A549 (cell line): ENCODE measurements at regions not wholly inside any gene's neighbourhood (a gene's known extent, or its start where the extent isn't known, plus 50 kb on each side); places are given as distances from the start of the nearest gene placed in this dataset.

Experiments
- ATAC-seq, 2 experiments: fragments of 200-7000 bp in 1 of 2; fragments of >200 bp in 1 of 2; cut with Nextera tagmentation in 1 of 2; cut with Tn5 transposase in 1 of 2; 3 replicates each; pipeline versions ENCODE4 v1.8.0 to v1.9.1; 2018 to 2020; ENCODE audit warnings: mild to moderate bottlenecking in 1 of 2, moderate library complexity in 1 of 2
- CTCF ChIA-PET: fragments of 300-600 bp; sonication (Branson Sonifier 250); formaldehyde crosslinking; extraction: SDS; loops from one replicate; lab custom pipeline; 2021; ENCODE audit warnings: antibody characterized with exemption, inconsistent platforms; lab: Yijun Ruan, JAX
- POLR2A ChIA-PET: fragments of 350-600 bp; formaldehyde crosslinking; extraction: SDS; loops from one replicate; lab custom pipeline; 2021; ENCODE audit warnings: antibody characterized with exemption, inconsistent platforms; lab: Yijun Ruan, JAX
- DNase-seq, 2 experiments: peaks; one replicate each; pipeline versions ENCODE4 v3.0.0 to v3.0.0-alpha.2; 2011 to 2016; ENCODE audit warnings: low read depth in 1 of 2, low spot score in 1 of 2
- FAIRE-seq: peaks from 2 replicates; lab custom pipeline; 2011; peaks lifted over from hg19 to GRCh38; lab: Jason Lieb, UNC
- H3K27ac ChIP-seq, 2 experiments: fragments of >200 bp; sonication (Bioruptor Twin); formaldehyde crosslinking; 3 replicates each; pipeline ENCODE4 v1.5.1; 2016 to 2017
- H3K4me1 ChIP-seq: fragments of >200 bp; sonication (Bioruptor Twin); formaldehyde crosslinking; 3 replicates; pipeline ENCODE4 v1.6.1; 2016
- H3K4me2 ChIP-seq: fragments of >200 bp; sonication (Bioruptor Twin); formaldehyde crosslinking; 3 replicates; pipeline ENCODE4 v1.6.1; 2016
- H3K4me3 ChIP-seq: fragments of >200 bp; sonication (Bioruptor Twin); formaldehyde crosslinking; 3 replicates; pipeline ENCODE4 v1.5.1; 2016
- H3K9me3 ChIP-seq: fragments of >200 bp; sonication (Bioruptor Twin); formaldehyde crosslinking; 3 replicates; pipeline ENCODE4 v1.6.1; 2016
- CHD2 ChIP-seq: fragments of 150-350 bp; IDR thresholded peaks from 2 replicates; pipeline ENCODE4 v1.6.1; 2014; ENCODE audit warnings: low read length; ENCODE audit not compliant: partially characterized antibody
- CHD4 ChIP-seq: fragments of 200-600 bp; sonication (generic); IDR thresholded peaks from 2 replicates; pipeline ENCODE4 v1.6.1; 2016; ENCODE audit warnings: antibody characterized with exemption, mild to moderate bottlenecking, borderline replicate concordance
- FOXS1 ChIP-seq: fragments of 250-450 bp; sonication (Bioruptor Pico); IDR thresholded peaks from 2 replicates; pipeline ENCODE4 v1.5.0; 2020; ENCODE audit warnings: mild to moderate bottlenecking, moderate library complexity
- HMGXB4 ChIP-seq: fragments of 250-450 bp; sonication (Bioruptor Pico); IDR thresholded peaks from 2 replicates; pipeline ENCODE4 v1.5.0; 2021; ENCODE audit warnings: mild to moderate bottlenecking, moderate library complexity, borderline replicate concordance
- HOXB5 ChIP-seq: fragments of 250-450 bp; sonication (Bioruptor Pico); IDR thresholded peaks from 2 replicates; pipeline ENCODE4 v1.5.0; 2020; ENCODE audit warnings: mild to moderate bottlenecking, moderate library complexity
- JUN ChIP-seq, 2 experiments: fragments of >200 bp; sonication (Bioruptor Twin); formaldehyde crosslinking; IDR thresholded peaks; 2 replicates in 1 of 2; 3 replicates in 1 of 2; pipeline ENCODE4 v1.6.1; 2016 to 2017
- JUNB ChIP-seq: fragments of >200 bp; sonication (Bioruptor Twin); formaldehyde crosslinking; IDR thresholded peaks from 2 replicates; pipeline ENCODE4 v1.6.1; 2016
- MAFK ChIP-seq: fragments of 450-650 bp; IDR thresholded peaks from 2 replicates; pipeline ENCODE4 v1.6.1; 2014; ENCODE audit not compliant: partially characterized antibody
- NFE2L2 ChIP-seq: fragments of 150-350 bp; conservative IDR thresholded peaks from 2 replicates; pipeline ENCODE4 v1.6.1; 2014; ENCODE audit warnings: low read length
- NR3C1 ChIP-seq: fragments of >200 bp; sonication (Bioruptor Twin); formaldehyde crosslinking; IDR thresholded peaks from 3 replicates; pipeline ENCODE4 v1.6.1; 2017
- POLR2A ChIP-seq: IDR thresholded peaks from 2 replicates; pipeline ENCODE4 v1.6.1; 2012; ENCODE audit warnings: mild to moderate bottlenecking, low read length
- RAD21 ChIP-seq, 2 experiments: fragments of >200 bp in 1 of 2; sonication (Bioruptor Twin) in 1 of 2; formaldehyde crosslinking in 1 of 2; IDR thresholded peaks in 1 of 2; conservative IDR thresholded peaks in 1 of 2; 2 replicates in 1 of 2; 3 replicates in 1 of 2; pipeline ENCODE4 v1.6.1; 2012 to 2018; ENCODE audit warnings: inconsistent platforms in 1 of 2
- RFX5 ChIP-seq: fragments of 450-650 bp; IDR thresholded peaks from 2 replicates; pipeline ENCODE4 v1.7.1; 2014; ENCODE audit warnings: antibody characterized with exemption, mild to moderate bottlenecking, moderate library complexity
- TP53 ChIP-seq: fragments of 250-450 bp; sonication (Bioruptor Pico); IDR thresholded peaks from 2 replicates; pipeline ENCODE4 v1.5.0; 2021; ENCODE audit warnings: mild to moderate bottlenecking, moderate library complexity
- ZSCAN20 ChIP-seq: fragments of 250-450 bp; sonication (Bioruptor Pico); IDR thresholded peaks from 2 replicates; pipeline ENCODE4 v1.8.0; 2022; ENCODE audit warnings: mild to moderate bottlenecking, moderate library complexity
- WGBS: methylation state at CpG from one replicate; pipeline ENCODE4 v1.1.6; 2017; ENCODE audit errors: missing lambda C conversion rate; 5-methylcytosine and 5-hydroxymethylcytosine counted together
- TF ChIP-seq, protein P1 (sequence below): fragments of 200-600 bp; sonication (generic); IDR thresholded peaks from 2 replicates; pipeline ENCODE4 v1.6.1; 2016; ENCODE audit warnings: antibody characterized with exemption, mild to moderate bottlenecking, moderate library complexity
- TF ChIP-seq, protein P2 (sequence below): IDR thresholded peaks from 2 replicates; pipeline ENCODE4 v1.6.1; 2012
- TF ChIP-seq, protein P3 (sequence below): fragments of >200 bp; sonication (Bioruptor Twin); formaldehyde crosslinking; IDR thresholded peaks from 3 replicates; pipeline ENCODE4 v1.5.1; 2016
- TF ChIP-seq, protein P4 (sequence below): fragments of >200 bp; sonication (Bioruptor Twin); formaldehyde crosslinking; IDR thresholded peaks from 2 replicates; pipeline ENCODE4 v1.6.1; 2016

- TF ChIP-seq, protein P1, sequence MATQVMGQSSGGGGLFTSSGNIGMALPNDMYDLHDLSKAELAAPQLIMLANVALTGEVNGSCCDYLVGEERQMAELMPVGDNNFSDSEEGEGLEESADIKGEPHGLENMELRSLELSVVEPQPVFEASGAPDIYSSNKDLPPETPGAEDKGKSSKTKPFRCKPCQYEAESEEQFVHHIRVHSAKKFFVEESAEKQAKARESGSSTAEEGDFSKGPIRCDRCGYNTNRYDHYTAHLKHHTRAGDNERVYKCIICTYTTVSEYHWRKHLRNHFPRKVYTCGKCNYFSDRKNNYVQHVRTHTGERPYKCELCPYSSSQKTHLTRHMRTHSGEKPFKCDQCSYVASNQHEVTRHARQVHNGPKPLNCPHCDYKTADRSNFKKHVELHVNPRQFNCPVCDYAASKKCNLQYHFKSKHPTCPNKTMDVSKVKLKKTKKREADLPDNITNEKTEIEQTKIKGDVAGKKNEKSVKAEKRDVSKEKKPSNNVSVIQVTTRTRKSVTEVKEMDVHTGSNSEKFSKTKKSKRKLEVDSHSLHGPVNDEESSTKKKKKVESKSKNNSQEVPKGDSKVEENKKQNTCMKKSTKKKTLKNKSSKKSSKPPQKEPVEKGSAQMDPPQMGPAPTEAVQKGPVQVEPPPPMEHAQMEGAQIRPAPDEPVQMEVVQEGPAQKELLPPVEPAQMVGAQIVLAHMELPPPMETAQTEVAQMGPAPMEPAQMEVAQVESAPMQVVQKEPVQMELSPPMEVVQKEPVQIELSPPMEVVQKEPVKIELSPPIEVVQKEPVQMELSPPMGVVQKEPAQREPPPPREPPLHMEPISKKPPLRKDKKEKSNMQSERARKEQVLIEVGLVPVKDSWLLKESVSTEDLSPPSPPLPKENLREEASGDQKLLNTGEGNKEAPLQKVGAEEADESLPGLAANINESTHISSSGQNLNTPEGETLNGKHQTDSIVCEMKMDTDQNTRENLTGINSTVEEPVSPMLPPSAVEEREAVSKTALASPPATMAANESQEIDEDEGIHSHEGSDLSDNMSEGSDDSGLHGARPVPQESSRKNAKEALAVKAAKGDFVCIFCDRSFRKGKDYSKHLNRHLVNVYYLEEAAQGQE = no peak
- TF ChIP-seq JUNB (no peak), JUN (IDR thresholded peaks at IDR 0.05) (no peak), MAFK (no peak), RFX5 (no peak), TP53 (CRISPR knock-in tag) (no peak), CHD2 (no peak), POLR2A (no peak), RAD21 (conservative IDR thresholded peaks at IDR 0.05 in 1 of 2, IDR thresholded peaks at IDR 0.05 in 1 of 2) (no peak), ZSCAN20 (CRISPR knock-in tag) (no peak), CHD4 (no peak), NFE2L2 (no peak)
- TF ChIP-seq, protein P2, sequence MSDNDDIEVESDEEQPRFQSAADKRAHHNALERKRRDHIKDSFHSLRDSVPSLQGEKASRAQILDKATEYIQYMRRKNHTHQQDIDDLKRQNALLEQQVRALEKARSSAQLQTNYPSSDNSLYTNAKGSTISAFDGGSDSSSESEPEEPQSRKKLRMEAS = no peak
Observed at GRCh38 chr5:159827861-159828260, 88.4 kb upstream of the ADRA1B start (continued).

- TF ChIP-seq HOXB5 (CRISPR knock-in tag) (no peak), NR3C1 (no peak), FOXS1 (CRISPR knock-in tag) (no peak), JUNB (no peak), HMGXB4 (CRISPR knock-in tag) (no peak)
- TF ChIP-seq, protein P3, sequence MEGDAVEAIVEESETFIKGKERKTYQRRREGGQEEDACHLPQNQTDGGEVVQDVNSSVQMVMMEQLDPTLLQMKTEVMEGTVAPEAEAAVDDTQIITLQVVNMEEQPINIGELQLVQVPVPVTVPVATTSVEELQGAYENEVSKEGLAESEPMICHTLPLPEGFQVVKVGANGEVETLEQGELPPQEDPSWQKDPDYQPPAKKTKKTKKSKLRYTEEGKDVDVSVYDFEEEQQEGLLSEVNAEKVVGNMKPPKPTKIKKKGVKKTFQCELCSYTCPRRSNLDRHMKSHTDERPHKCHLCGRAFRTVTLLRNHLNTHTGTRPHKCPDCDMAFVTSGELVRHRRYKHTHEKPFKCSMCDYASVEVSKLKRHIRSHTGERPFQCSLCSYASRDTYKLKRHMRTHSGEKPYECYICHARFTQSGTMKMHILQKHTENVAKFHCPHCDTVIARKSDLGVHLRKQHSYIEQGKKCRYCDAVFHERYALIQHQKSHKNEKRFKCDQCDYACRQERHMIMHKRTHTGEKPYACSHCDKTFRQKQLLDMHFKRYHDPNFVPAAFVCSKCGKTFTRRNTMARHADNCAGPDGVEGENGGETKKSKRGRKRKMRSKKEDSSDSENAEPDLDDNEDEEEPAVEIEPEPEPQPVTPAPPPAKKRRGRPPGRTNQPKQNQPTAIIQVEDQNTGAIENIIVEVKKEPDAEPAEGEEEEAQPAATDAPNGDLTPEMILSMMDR = no peak
- TF ChIP-seq, protein P1 = no peak
- TF ChIP-seq, protein P4, sequence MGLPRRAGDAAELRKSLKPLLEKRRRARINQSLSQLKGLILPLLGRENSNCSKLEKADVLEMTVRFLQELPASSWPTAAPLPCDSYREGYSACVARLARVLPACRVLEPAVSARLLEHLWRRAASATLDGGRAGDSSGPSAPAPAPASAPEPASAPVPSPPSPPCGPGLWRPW = no peak
- ChIA-PET CTCF (no interaction called here), POLR2A (no interaction called here)
- peaks cover 14% of the 10 kb centered on the region for H3K4me1 ChIP-seq
- H3K4me3 ChIP-seq = no peak overlapping the region
- no peaks in the 10 kb centered on the region for H3K9me3 ChIP-seq
- H3K4me2 ChIP-seq = no peak overlapping the region
- DNase-seq (no peak), FAIRE-seq (peak; percentile 74), ATAC-seq (no peak)
- no peak overlapping the region for H3K27ac ChIP-seq
- 55% methylated on average over 2 of the region's 2 CpGs for WGBS
Observed at GRCh38 chr5:159832073-159832472, 84.2 kb upstream of the ADRA1B start.
